ENCODE measurements at regions not wholly inside any gene's neighbourhood (a gene's known extent, or its start where the extent isn't known, plus 50 kb on each side); places are given as distances from the start of the nearest gene placed in this dataset.

DNA sequence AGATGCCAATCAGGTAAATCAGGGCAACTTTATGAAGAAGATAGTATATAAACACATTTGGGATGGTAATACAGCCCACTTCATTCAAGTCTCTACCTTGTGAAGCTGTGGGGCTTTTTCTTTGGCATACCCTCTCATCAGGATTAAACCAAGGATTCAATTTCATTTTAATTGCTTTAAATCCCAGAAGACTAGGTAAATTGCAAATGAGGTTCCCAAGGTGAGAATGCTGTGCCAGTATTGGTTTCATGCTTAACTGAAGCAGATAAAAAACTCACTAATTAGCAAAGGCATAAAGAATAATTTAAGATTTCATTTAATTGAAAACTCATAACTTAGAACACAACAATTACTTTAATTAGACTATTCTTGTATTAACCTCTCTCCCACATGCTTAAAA is 1218.1 kb downstream of the FAM181B start:
- Histone ChIP-seq H3K9ac (replicated peaks in 1 of 4; ENCODE audit: extremely low read depth in 1 of 4, low read depth in 3 of 4, low read length in 3 of 4) (no peak overlapping the region), H4K91ac (replicated peaks; ENCODE audit: insufficient read length, low read length) (no peak overlapping the region), H3K14ac (ENCODE audit: insufficient read length) (no peak overlapping the region), H4K20me1 (replicated peaks in 1 of 2; ENCODE audit: control insufficient read depth in 1 of 2, insufficient read depth in 2 of 2, low read length in 2 of 2) (no peaks in the 10 kb centered on the region), H3K79me1 (ENCODE audit: low read depth, low read length) (no peaks in the 10 kb centered on the region), H3K23ac (ENCODE audit: insufficient read length) (no peak overlapping the region), H3K27me3 (replicated peaks in 1 of 4; ENCODE audit: control insufficient read depth in 3 of 4, extremely low read depth in 1 of 4, insufficient read depth in 3 of 4, low read length in 3 of 4) (no peaks in the 10 kb centered on the region), H2BK20ac (ENCODE audit: low read length) (no peak overlapping the region), H3K4ac (replicated peaks; ENCODE audit: insufficient read length, low read depth, low read length) (no peak overlapping the region), H4K8ac (ENCODE audit: extremely low read depth, insufficient read depth, low read length) (no peak overlapping the region), H2BK5ac (ENCODE audit: low read depth, low read length) (no peak overlapping the region), H4K5ac (ENCODE audit: insufficient read length, low read depth, low read length) (no peak overlapping the region), H3K9me3 (ENCODE audit: insufficient read depth in 2 of 2, low read depth in 1 of 2, low read length in 1 of 2) (no peaks in the 10 kb centered on the region), H3K27ac (ENCODE audit: low read depth, low read length) (no peak overlapping the region), H3K23me2 (ENCODE audit: low read depth, low read length) (no peaks in the 10 kb centered on the region), H2AFZ (ENCODE audit: low read length) (no peak overlapping the region), H3K36me3 (ENCODE audit: control insufficient read depth in 2 of 4, insufficient read depth in 4 of 4, low read length in 3 of 4) (no peaks in the 10 kb centered on the region), H3K4me2 (ENCODE audit: insufficient read depth in 1 of 2, low read depth in 2 of 2, low read length in 2 of 2) (no peak overlapping the region), H2BK120ac (replicated peaks; ENCODE audit: low read depth, low read length) (no peak overlapping the region), H2BK12ac (ENCODE audit: low read depth, low read length) (no peak overlapping the region), H3K79me2 (ENCODE audit: control insufficient read depth in 1 of 2, insufficient read depth in 2 of 2, low read length in 2 of 2) (no peaks in the 10 kb centered on the region), H3K4me1 (replicated peaks in 1 of 4; ENCODE audit: control insufficient read depth in 3 of 4, insufficient read depth in 4 of 4, low read length in 3 of 4) (no peaks in the 10 kb centered on the region), H2BK15ac (ENCODE audit: low read length) (no peak overlapping the region), H3K4me3 (ENCODE audit: extremely low read depth in 1 of 4, insufficient read depth in 2 of 4, low read depth in 3 of 4, low read length in 4 of 4) (no peak overlapping the region), H2AK5ac (ENCODE audit: low read depth, low read length) (no peak overlapping the region), H3K18ac (ENCODE audit: extremely low read depth, low read length) (no peak overlapping the region), H3K56ac (replicated peaks; ENCODE audit: insufficient read length, low read depth, low read length) (no peak overlapping the region)
- FAIRE-seq: no peak
- CTCF ChIA-PET (ENCODE audit: partially characterized antibody): no interaction called here
- DNase-seq (ENCODE audit: low read depth in 1 of 2, low spot score in 2 of 2): no peak
- POLR2A ChIA-PET (ENCODE audit: partially characterized antibody): no interaction called here
- TF ChIP-seq, protein P1, sequence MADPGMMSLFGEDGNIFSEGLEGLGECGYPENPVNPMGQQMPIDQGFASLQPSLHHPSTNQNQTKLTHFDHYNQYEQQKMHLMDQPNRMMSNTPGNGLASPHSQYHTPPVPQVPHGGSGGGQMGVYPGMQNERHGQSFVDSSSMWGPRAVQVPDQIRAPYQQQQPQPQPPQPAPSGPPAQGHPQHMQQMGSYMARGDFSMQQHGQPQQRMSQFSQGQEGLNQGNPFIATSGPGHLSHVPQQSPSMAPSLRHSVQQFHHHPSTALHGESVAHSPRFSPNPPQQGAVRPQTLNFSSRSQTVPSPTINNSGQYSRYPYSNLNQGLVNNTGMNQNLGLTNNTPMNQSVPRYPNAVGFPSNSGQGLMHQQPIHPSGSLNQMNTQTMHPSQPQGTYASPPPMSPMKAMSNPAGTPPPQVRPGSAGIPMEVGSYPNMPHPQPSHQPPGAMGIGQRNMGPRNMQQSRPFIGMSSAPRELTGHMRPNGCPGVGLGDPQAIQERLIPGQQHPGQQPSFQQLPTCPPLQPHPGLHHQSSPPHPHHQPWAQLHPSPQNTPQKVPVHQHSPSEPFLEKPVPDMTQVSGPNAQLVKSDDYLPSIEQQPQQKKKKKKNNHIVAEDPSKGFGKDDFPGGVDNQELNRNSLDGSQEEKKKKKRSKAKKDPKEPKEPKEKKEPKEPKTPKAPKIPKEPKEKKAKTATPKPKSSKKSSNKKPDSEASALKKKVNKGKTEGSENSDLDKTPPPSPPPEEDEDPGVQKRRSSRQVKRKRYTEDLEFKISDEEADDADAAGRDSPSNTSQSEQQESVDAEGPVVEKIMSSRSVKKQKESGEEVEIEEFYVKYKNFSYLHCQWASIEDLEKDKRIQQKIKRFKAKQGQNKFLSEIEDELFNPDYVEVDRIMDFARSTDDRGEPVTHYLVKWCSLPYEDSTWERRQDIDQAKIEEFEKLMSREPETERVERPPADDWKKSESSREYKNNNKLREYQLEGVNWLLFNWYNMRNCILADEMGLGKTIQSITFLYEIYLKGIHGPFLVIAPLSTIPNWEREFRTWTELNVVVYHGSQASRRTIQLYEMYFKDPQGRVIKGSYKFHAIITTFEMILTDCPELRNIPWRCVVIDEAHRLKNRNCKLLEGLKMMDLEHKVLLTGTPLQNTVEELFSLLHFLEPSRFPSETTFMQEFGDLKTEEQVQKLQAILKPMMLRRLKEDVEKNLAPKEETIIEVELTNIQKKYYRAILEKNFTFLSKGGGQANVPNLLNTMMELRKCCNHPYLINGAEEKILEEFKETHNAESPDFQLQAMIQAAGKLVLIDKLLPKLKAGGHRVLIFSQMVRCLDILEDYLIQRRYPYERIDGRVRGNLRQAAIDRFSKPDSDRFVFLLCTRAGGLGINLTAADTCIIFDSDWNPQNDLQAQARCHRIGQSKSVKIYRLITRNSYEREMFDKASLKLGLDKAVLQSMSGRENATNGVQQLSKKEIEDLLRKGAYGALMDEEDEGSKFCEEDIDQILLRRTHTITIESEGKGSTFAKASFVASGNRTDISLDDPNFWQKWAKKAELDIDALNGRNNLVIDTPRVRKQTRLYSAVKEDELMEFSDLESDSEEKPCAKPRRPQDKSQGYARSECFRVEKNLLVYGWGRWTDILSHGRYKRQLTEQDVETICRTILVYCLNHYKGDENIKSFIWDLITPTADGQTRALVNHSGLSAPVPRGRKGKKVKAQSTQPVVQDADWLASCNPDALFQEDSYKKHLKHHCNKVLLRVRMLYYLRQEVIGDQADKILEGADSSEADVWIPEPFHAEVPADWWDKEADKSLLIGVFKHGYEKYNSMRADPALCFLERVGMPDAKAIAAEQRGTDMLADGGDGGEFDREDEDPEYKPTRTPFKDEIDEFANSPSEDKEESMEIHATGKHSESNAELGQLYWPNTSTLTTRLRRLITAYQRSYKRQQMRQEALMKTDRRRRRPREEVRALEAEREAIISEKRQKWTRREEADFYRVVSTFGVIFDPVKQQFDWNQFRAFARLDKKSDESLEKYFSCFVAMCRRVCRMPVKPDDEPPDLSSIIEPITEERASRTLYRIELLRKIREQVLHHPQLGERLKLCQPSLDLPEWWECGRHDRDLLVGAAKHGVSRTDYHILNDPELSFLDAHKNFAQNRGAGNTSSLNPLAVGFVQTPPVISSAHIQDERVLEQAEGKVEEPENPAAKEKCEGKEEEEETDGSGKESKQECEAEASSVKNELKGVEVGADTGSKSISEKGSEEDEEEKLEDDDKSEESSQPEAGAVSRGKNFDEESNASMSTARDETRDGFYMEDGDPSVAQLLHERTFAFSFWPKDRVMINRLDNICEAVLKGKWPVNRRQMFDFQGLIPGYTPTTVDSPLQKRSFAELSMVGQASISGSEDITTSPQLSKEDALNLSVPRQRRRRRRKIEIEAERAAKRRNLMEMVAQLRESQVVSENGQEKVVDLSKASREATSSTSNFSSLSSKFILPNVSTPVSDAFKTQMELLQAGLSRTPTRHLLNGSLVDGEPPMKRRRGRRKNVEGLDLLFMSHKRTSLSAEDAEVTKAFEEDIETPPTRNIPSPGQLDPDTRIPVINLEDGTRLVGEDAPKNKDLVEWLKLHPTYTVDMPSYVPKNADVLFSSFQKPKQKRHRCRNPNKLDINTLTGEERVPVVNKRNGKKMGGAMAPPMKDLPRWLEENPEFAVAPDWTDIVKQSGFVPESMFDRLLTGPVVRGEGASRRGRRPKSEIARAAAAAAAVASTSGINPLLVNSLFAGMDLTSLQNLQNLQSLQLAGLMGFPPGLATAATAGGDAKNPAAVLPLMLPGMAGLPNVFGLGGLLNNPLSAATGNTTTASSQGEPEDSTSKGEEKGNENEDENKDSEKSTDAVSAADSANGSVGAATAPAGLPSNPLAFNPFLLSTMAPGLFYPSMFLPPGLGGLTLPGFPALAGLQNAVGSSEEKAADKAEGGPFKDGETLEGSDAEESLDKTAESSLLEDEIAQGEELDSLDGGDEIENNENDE (IDR thresholded peaks at IDR 0.05; ENCODE audit: insufficient replicate concordance, low read length): no peak
- no peak for TF ChIP-seq CHD2 (IDR thresholded peaks at IDR 0.05; ENCODE audit: low read length)
- no peak for TF ChIP-seq TBP (IDR thresholded peaks at IDR 0.05; ENCODE audit: low read depth, low read length)

Data from H1 (cell line).